ENCODE measurements at regions not wholly inside any gene's neighbourhood (a gene's known extent, or its start where the extent isn't known, plus 50 kb on each side); places are given as distances from the start of the nearest gene placed in this dataset.

- TF ChIP-seq CTCF (conservative IDR thresholded peaks at IDR 0.05 in 1 of 2, IDR thresholded peaks at IDR 0.05 in 1 of 2; ENCODE audit: low read depth in 1 of 2, low read length in 2 of 2), result no peak
- TF ChIP-seq EZH2 (IDR thresholded peaks at IDR 0.05; ENCODE audit: low read length, missing control alignments), result no peak
These were observed 187.3 kb upstream of the CHST9 start for GRCh38 chr18:27372386-27372785.

Data from fibroblast of lung (primary cell).